OCI-M1 (cell line): ENCODE measurements at regions not wholly inside any gene's neighbourhood (a gene's known extent, or its start where the extent isn't known, plus 50 kb on each side); places are given as distances from the start of the nearest gene placed in this dataset.
A peak's percentile ranks its signal among the peaks of the same experiment; 100 is the strongest.

ENCODE experiments used
- DNase-seq: peaks from one replicate; lab custom pipeline; 2025; lab: John Stamatoyannopoulos, UW

GRCh38 chr22:49586873-49587272 lies 240.8 kb downstream of the BRD1 start:
- DNase-seq, result no peak

- DNase-seq, result no peak
Observed at GRCh38 chr22:49586244-49586748, 241.4 kb downstream of the BRD1 start.

- DNase-seq, result no peak
Observed at GRCh38 chr22:49585461-49586243, 242.0 kb downstream of the BRD1 start.

GRCh38 chr22:49583886-49584505 lies 243.7 kb downstream of the BRD1 start:
- no peak for DNase-seq

GRCh38 chr22:49583341-49583740 lies 244.3 kb downstream of the BRD1 start:
- no peak for DNase-seq

- no peak for DNase-seq
Observed at GRCh38 chr22:49582678-49583077, 245.0 kb downstream of the BRD1 start.

GRCh38 chr22:49582181-49582580 lies 245.5 kb downstream of the BRD1 start:
- DNase-seq, result no peak

GRCh38 chr22:49580024-49580423 lies 247.6 kb downstream of the BRD1 start:
- DNase-seq, result peak; percentile 9

GRCh38 chr22:49577168-49578060 lies 250.3 kb downstream of the BRD1 start:
- DNase-seq, result no peak

- DNase-seq, result no peak
Observed at GRCh38 chr22:49576241-49577141, 251.2 kb downstream of the BRD1 start.

GRCh38 chr22:49575703-49576081 lies 252.0 kb downstream of the BRD1 start:
- no peak for DNase-seq

GRCh38 chr22:49574881-49575702 lies 252.6 kb downstream of the BRD1 start:
- no peak for DNase-seq

- DNase-seq, result no peak
Observed at GRCh38 chr22:49574205-49574880, 253.3 kb downstream of the BRD1 start.

- no peak for DNase-seq
Observed at GRCh38 chr22:49573109-49573765, 254.4 kb downstream of the BRD1 start.

GRCh38 chr22:49571326-49571725 lies 256.3 kb downstream of the BRD1 start:
- no peak for DNase-seq

- no peak for DNase-seq
Observed at GRCh38 chr22:49570032-49570848, 257.4 kb downstream of the BRD1 start.

- no peak for DNase-seq
Observed at GRCh38 chr22:49569286-49570031, 258.2 kb downstream of the BRD1 start.

- no peak for DNase-seq
Observed at GRCh38 chr22:49568751-49569285, 258.9 kb downstream of the BRD1 start.
